ENCODE measurements at regions not wholly inside any gene's neighbourhood (a gene's known extent, or its start where the extent isn't known, plus 50 kb on each side); places are given as distances from the start of the nearest gene placed in this dataset.

- TF ChIP-seq MAFK (IDR thresholded peaks at IDR 0.05; ENCODE audit: low read depth, low read length) (no peak), MXI1 (IDR thresholded peaks at IDR 0.05; ENCODE audit: borderline replicate concordance, low read depth, low read length) (no peak), RAD21 (IDR thresholded peaks at IDR 0.05; ENCODE audit: low read length) (no peak), USF2 (IDR thresholded peaks at IDR 0.05; ENCODE audit: low read depth, low read length) (no peak), MAZ (IDR thresholded peaks at IDR 0.05; ENCODE audit: borderline replicate concordance, low read depth, low read length) (no peak), POLR2A (IDR thresholded peaks at IDR 0.05; ENCODE audit: low read depth, low read length) (no peak), FOS (IDR thresholded peaks at IDR 0.05; ENCODE audit: low read depth, low read length) (no peak), RCOR1 (IDR thresholded peaks at IDR 0.05; ENCODE audit: insufficient replicate concordance, low read length) (no peak)
- TF ChIP-seq, protein P1, sequence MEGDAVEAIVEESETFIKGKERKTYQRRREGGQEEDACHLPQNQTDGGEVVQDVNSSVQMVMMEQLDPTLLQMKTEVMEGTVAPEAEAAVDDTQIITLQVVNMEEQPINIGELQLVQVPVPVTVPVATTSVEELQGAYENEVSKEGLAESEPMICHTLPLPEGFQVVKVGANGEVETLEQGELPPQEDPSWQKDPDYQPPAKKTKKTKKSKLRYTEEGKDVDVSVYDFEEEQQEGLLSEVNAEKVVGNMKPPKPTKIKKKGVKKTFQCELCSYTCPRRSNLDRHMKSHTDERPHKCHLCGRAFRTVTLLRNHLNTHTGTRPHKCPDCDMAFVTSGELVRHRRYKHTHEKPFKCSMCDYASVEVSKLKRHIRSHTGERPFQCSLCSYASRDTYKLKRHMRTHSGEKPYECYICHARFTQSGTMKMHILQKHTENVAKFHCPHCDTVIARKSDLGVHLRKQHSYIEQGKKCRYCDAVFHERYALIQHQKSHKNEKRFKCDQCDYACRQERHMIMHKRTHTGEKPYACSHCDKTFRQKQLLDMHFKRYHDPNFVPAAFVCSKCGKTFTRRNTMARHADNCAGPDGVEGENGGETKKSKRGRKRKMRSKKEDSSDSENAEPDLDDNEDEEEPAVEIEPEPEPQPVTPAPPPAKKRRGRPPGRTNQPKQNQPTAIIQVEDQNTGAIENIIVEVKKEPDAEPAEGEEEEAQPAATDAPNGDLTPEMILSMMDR (conservative IDR thresholded peaks at IDR 0.05; ENCODE audit: low read depth, low read length), result no peak
- TF ChIP-seq, protein P2, sequence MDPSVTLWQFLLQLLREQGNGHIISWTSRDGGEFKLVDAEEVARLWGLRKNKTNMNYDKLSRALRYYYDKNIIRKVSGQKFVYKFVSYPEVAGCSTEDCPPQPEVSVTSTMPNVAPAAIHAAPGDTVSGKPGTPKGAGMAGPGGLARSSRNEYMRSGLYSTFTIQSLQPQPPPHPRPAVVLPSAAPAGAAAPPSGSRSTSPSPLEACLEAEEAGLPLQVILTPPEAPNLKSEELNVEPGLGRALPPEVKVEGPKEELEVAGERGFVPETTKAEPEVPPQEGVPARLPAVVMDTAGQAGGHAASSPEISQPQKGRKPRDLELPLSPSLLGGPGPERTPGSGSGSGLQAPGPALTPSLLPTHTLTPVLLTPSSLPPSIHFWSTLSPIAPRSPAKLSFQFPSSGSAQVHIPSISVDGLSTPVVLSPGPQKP (IDR thresholded peaks at IDR 0.05; ENCODE audit: borderline replicate concordance, low read depth, low read length), result no peak
Observed at GRCh38 chr7:145735061-145735460, 381.5 kb upstream of the CNTNAP2 start.

Data from IMR-90 (cell line).